ENCODE measurements at regions not wholly inside any gene's neighbourhood (a gene's known extent, or its start where the extent isn't known, plus 50 kb on each side); places are given as distances from the start of the nearest gene placed in this dataset.

GRCh38 chr13:50400035-50400726 lies 384.9 kb downstream of the KCNRG start:
- DNase-seq (ENCODE audit: low read depth), result no peak
- no peak for TF ChIP-seq CTCF (conservative IDR thresholded peaks at IDR 0.05; ENCODE audit: low read depth, low read length)

GRCh38 chr13:50401049-50401505 lies 385.8 kb downstream of the KCNRG start:
- DNase-seq (ENCODE audit: low read depth), result no peak
- TF ChIP-seq CTCF (conservative IDR thresholded peaks at IDR 0.05; ENCODE audit: low read depth, low read length), result no peak
- H3K4me3 ChIP-seq (ENCODE audit: low read length), result no peak overlapping the region

More at GRCh38 chr13:50400035-50400726, 384.9 kb downstream of the KCNRG start:
- no peak overlapping the region for H3K4me3 ChIP-seq (ENCODE audit: low read length)

- H3K4me3 ChIP-seq (ENCODE audit: low read length), result no peak overlapping the region
- DNase-seq (ENCODE audit: low read depth), result no peak
- TF ChIP-seq CTCF (conservative IDR thresholded peaks at IDR 0.05; ENCODE audit: low read depth, low read length), result no peak
Observed at GRCh38 chr13:50401721-50402465, 386.6 kb downstream of the KCNRG start.

GRCh38 chr13:50403311-50403710 lies 388.1 kb downstream of the KCNRG start:
- DNase-seq (ENCODE audit: low read depth), result no peak
- TF ChIP-seq CTCF (conservative IDR thresholded peaks at IDR 0.05; ENCODE audit: low read depth, low read length), result no peak
- no peak overlapping the region for H3K4me3 ChIP-seq (ENCODE audit: low read length)

- no peak overlapping the region for H3K4me3 ChIP-seq (ENCODE audit: low read length)
- no peak for TF ChIP-seq CTCF (conservative IDR thresholded peaks at IDR 0.05; ENCODE audit: low read depth, low read length)
- DNase-seq (ENCODE audit: low read depth), result no peak
Observed at GRCh38 chr13:50404116-50404515, 388.9 kb downstream of the KCNRG start.

GRCh38 chr13:50404769-50405168 lies 389.5 kb downstream of the KCNRG start:
- H3K4me3 ChIP-seq (ENCODE audit: low read length), result no peak overlapping the region
- DNase-seq (ENCODE audit: low read depth), result no peak
- TF ChIP-seq CTCF (conservative IDR thresholded peaks at IDR 0.05; ENCODE audit: low read depth, low read length), result no peak

GRCh38 chr13:50406831-50407230 lies 391.6 kb downstream of the KCNRG start:
- no peak for DNase-seq (ENCODE audit: low read depth)
- TF ChIP-seq CTCF (conservative IDR thresholded peaks at IDR 0.05; ENCODE audit: low read depth, low read length), result no peak
- H3K4me3 ChIP-seq (ENCODE audit: low read length), result no peak overlapping the region
